Epithelial cell of esophagus (primary cell): ENCODE measurements at regions not wholly inside any gene's neighbourhood (a gene's known extent, or its start where the extent isn't known, plus 50 kb on each side); places are given as distances from the start of the nearest gene placed in this dataset.

ENCODE experiments used
- DNase-seq: peaks from one replicate; pipeline ENCODE4 v3.0.0; 2010; ENCODE audit warnings: low read depth
- H3K4me3 ChIP-seq: 2 replicates; pipeline ENCODE4 v1.5.1; 2011; ENCODE audit warnings: mild to moderate bottlenecking, low read length, control low read depth
- TF ChIP-seq, protein P1 (sequence below): IDR thresholded peaks from 2 replicates; pipeline ENCODE4 v1.5.1; 2011; ENCODE audit warnings: low read depth, mild to moderate bottlenecking, low read length, control low read depth, inconsistent platforms; ENCODE audit not compliant: insufficient read depth; ENCODE audit errors: missing control alignments

- TF ChIP-seq, protein P1, sequence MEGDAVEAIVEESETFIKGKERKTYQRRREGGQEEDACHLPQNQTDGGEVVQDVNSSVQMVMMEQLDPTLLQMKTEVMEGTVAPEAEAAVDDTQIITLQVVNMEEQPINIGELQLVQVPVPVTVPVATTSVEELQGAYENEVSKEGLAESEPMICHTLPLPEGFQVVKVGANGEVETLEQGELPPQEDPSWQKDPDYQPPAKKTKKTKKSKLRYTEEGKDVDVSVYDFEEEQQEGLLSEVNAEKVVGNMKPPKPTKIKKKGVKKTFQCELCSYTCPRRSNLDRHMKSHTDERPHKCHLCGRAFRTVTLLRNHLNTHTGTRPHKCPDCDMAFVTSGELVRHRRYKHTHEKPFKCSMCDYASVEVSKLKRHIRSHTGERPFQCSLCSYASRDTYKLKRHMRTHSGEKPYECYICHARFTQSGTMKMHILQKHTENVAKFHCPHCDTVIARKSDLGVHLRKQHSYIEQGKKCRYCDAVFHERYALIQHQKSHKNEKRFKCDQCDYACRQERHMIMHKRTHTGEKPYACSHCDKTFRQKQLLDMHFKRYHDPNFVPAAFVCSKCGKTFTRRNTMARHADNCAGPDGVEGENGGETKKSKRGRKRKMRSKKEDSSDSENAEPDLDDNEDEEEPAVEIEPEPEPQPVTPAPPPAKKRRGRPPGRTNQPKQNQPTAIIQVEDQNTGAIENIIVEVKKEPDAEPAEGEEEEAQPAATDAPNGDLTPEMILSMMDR: no peak
- no peak for DNase-seq
- H3K4me3 ChIP-seq: no peak overlapping the region
Observed at GRCh38 chr12:23342407-23342806, 607.1 kb downstream of the SOX5 start.

DNA sequence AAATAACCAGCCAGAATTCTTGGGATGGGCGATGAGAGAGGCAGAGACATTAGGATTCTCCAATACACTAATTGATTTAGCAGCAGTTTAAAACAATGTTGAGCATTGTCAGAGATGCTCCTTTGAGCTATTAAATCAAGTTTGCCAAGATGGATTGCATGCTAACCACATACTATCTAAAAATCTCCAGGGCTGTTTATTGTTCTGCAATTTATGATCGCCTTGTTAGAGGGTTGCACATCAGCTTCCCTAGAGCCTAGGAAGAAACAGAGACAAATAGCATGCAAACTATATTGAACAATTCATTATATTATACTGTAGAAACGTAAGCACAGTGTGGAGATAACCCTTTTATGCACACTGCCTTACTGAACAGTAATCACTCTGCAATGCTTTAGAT, 599.9 kb downstream of the SOX5 start:
- no peak overlapping the region for H3K4me3 ChIP-seq
- TF ChIP-seq, protein P1: no peak
- no peak for DNase-seq

GRCh38 chr12:23350808-23351207, 598.7 kb downstream of the SOX5 start:
- no peak for DNase-seq
- TF ChIP-seq, protein P1: no peak
- H3K4me3 ChIP-seq: no peak overlapping the region

DNA sequence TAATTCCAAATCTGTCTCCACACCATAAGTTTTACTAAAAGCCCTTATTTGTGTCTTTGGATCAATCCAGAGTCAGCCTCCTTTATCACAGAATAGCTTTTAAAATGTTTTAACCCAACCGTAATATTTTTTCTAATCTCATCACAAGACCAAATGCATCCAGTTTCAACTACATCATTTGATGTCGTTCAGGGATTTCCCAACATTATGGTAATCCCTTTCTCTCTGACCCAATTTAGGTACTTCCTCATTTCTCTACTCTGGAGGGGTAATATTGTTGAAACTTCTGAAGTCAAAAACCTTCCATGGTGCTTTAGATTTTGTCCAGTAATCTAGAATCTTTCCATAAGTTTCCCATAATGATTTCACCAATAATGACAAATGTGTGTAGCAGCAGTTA, 596.8 kb downstream of the SOX5 start:
- no peak for DNase-seq
- TF ChIP-seq, protein P1: no peak

GRCh38 chr12:23354800-23355199, 594.7 kb downstream of the SOX5 start:
- no peak for DNase-seq
- TF ChIP-seq, protein P1: no peak
- no peak overlapping the region for H3K4me3 ChIP-seq

More for the DNA sequence above, 596.8 kb downstream of the SOX5 start:
- no peak overlapping the region for H3K4me3 ChIP-seq

DNA sequence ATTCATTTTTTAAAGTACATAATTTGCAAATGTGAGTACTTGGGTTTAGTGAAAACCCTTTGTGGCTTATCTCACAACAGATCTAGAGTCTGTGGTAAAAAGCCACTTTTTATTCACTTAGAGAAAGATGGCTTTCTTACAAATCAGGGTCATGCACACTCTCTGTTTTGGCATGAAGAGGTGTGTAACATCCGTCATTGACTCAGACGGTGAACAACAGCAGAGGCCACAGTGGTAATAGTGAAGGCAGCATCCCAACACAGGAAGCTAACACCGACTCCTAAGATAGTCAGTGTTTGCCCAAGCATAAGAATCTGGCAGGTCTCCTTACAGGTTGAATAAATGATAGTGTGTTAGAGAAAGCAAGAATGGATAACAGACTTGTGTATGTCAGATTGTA, 593.0 kb downstream of the SOX5 start:
- no peak overlapping the region for H3K4me3 ChIP-seq
- TF ChIP-seq, protein P1: no peak
- DNase-seq: peak; percentile 5

GRCh38 chr12:23356927-23357708, 592.4 kb downstream of the SOX5 start:
- TF ChIP-seq, protein P1: no peak
- no peak overlapping the region for H3K4me3 ChIP-seq
- DNase-seq: no peak
